Transverse colon (tissue), 4 donors: ENCODE measurements at regions not wholly inside any gene's neighbourhood (a gene's known extent, or its start where the extent isn't known, plus 50 kb on each side); places are given as distances from the start of the nearest gene placed in this dataset.

Experiments
- DNase-seq: peaks from one replicate; pipeline ENCODE4 v3.0.0-alpha.2; 2019
- H3K27ac ChIP-seq, 4 donors: fragments of 200-600 bp; sonication (generic); 2 replicates each; pipeline ENCODE4 v1.5.1; 2016 to 2018; ENCODE audit warnings: inconsistent platforms in 4 of 4
- H3K27me3 ChIP-seq: fragments of 200-600 bp; sonication (generic); 2 replicates; pipeline ENCODE4 v1.5.1; 2017; ENCODE audit warnings: inconsistent platforms
- H3K36me3 ChIP-seq, 4 donors: fragments of 200-600 bp; sonication (generic); 2 replicates each; pipeline ENCODE4 v1.5.1; 2017 to 2019; ENCODE audit warnings: inconsistent platforms in 4 of 4
- H3K4me1 ChIP-seq, 4 donors: fragments of 200-600 bp; sonication (generic); 2 replicates each; pipeline ENCODE4 v1.5.1; 2017 to 2020; ENCODE audit warnings: inconsistent platforms in 4 of 4
- H3K4me3 ChIP-seq, 4 donors: fragments of 200-600 bp; sonication (generic); 1 replicate in 1 of 4; 2 replicates in 3 of 4; pipeline versions ENCODE4 v1.5.1 to v1.6.1; 2017 to 2019; ENCODE audit warnings: inconsistent platforms in 4 of 4
- H3K9me3 ChIP-seq, 2 donors: fragments of 200-600 bp; sonication (generic); 2 replicates each; pipeline ENCODE4 v1.5.1; 2017 to 2019; ENCODE audit warnings: inconsistent platforms in 2 of 2
- CTCF ChIP-seq, 5 experiments: fragments of 200-600 bp in 3 of 5; fragments of 450-650 bp in 2 of 5; sonication (generic) in 3 of 5; IDR thresholded peaks; 1 replicate in 2 of 5; 2 replicates in 3 of 5; pipeline ENCODE4 v1.5.1; 2016 to 2017; ENCODE audit warnings: antibody characterized with exemption in 5 of 5, inconsistent platforms in 3 of 5, mild to moderate bottlenecking in 2 of 5, moderate library complexity in 1 of 5
- EP300 ChIP-seq: sonication (generic); formaldehyde crosslinking; IDR thresholded peaks from one replicate; pipeline ENCODE4 v1.6.1; 2017; ENCODE audit warnings: antibody characterized with exemption, low read depth
- POLR2A ChIP-seq: fragments of 450-650 bp; IDR thresholded peaks from one replicate; pipeline ENCODE4 v1.6.1; 2016; ENCODE audit warnings: antibody characterized with exemption, mild to moderate bottlenecking, moderate library complexity
- POLR2AphosphoS5 ChIP-seq, 3 donors: sonication (generic); formaldehyde crosslinking; IDR thresholded peaks; one replicate each; pipeline ENCODE4 v1.6.1; 2016; ENCODE audit warnings: antibody characterized with exemption in 3 of 3
- WGBS, 2 donors: methylation state at CpG; one replicate each; pipeline ENCODE4 v1.1.5; 2018; ENCODE audit warnings: low coverage in 1 of 2; 5-methylcytosine and 5-hydroxymethylcytosine counted together
- in situ Hi-C, 4 donors: fragments of 200-750 bp; cut with MboI; loops; one replicate each; pipeline versions ENCODE4 v1.15.0 to v1.15.1; 2017; ENCODE audit warnings: low sequenced_read_pairs in 3 of 4, low pct_ligation_motif_present in 1 of 4, low pct_unique_long_range_greater_than_20kb in 1 of 4
- intact Hi-C: fragments of 100-400 bp; cut with DNase I; formaldehyde crosslinking; loops from one replicate; pipeline ENCODE4 v1.15.1; 2023; ENCODE audit warnings: low total_unique reads

- Histone ChIP-seq H3K27me3 (no peaks in the 10 kb centered on the region), H3K9me3 (no peaks in the 10 kb centered on the region), H3K36me3 (no peaks in the 10 kb centered on the region), H3K4me3 (no peak overlapping the region), H3K4me1 (peaks cover 0 to 8% (median 4%) of the 10 kb centered on the region in 4 donors), H3K27ac (no peak overlapping the region)
- no peak for DNase-seq
- in situ Hi-C loops (no loop called here), intact Hi-C loops (no loop called here)
- no peak for TF ChIP-seq POLR2A
- no peak for TF ChIP-seq CTCF (IDR thresholded peaks at IDR 0.05)
- WGBS, 2 donors = 40 to 79% methylated on average over 2 to 13 of the region's 13 CpGs
Observed at GRCh38 chr22:22785316-22786065, 102.1 kb upstream of the IGLL5 start.

DNA sequence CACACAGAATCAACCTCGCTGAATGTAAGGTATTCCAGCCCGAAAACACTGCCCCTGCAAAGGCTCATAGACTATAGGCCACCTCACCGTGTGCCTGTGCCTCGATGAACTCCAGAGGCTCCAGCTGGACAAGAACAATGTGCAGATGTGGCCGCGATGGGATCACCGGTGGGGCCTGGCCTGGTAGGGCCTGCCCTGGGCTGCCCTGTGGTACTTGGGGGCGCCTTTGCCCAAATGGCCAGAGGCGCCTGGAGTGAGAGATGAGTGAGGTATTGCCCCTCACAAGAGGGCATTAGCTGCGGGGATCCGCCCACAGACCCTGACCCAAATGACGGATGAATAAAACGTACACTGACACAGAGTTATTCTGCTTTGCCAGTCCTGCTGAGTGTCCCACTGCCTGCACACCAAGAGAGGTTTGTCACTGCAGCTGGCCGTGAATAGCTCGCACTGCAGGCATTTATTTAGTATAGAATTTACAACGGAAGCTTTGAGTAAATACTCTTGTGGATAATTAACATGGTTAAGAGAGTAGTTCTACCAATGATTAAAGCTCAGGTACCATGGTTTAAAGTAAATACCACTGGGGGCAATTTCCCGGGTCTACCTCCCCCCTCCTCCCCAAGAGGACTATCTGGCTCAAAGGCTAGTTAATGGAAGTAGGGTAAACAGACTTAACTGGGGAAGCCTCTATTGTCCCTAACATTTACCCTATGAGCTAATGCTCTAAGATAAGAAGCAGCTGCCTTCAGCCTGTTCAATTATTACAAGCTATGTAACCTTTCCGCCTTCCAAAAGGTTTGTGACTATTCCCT lies 101.1 kb upstream of the IGLL5 start:
- no peaks in the 10 kb centered on the region for H3K9me3 ChIP-seq
- H3K4me3 ChIP-seq = no peak overlapping the region
- TF ChIP-seq POLR2A (no peak), CTCF (IDR thresholded peaks at IDR 0.05) (no peak), POLR2AphosphoS5 (IDR thresholded peaks at IDR 0.05) (no peak), EP300 (no peak)
- no peak overlapping the region for H3K27ac ChIP-seq
- peaks cover 0 to 8% (median 4%) of the 10 kb centered on the region in 4 donors for H3K4me1 ChIP-seq
- DNase-seq = no peak
- 37 to 69% methylated on average over 2 to 18 of the region's 18 CpGs for WGBS, 2 donors
- intact Hi-C loops = no loop called here
- in situ Hi-C loops = no loop called here
- no peaks in the 10 kb centered on the region for H3K27me3 ChIP-seq
- H3K36me3 ChIP-seq = no peaks in the 10 kb centered on the region

DNA sequence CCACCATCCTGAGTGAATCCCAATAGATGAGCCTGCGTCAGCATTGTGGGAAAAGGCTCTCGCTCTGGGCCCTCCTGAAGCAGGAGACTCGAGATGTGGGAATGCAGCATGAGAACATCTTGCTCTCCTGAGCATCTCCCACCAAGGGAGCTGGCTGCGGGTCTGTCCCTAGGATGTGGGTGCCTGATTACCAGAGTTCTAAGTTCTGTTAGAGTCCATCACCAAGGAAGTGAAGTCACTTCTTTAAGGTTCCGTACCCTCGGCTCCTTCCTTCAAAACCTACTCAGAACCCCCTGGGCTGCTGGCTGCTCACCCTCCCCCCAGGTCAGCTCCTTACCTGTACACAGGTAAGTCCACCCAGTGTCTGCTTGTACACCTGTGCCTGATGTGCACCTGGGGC lies 100.5 kb upstream of the IGLL5 start:
- DNase-seq = no peak
- no peak overlapping the region for H3K27ac ChIP-seq
- peaks cover 0 to 8% (median 4%) of the 10 kb centered on the region in 4 donors for H3K4me1 ChIP-seq
- 76% methylated on average over 6 of the region's 6 CpGs; no CpG with 5 or more reads in 1 of the 2 donors for WGBS, 2 donors
- H3K27me3 ChIP-seq = no peaks in the 10 kb centered on the region
- TF ChIP-seq CTCF (IDR thresholded peaks at IDR 0.05) (no peak), POLR2A (no peak), POLR2AphosphoS5 (IDR thresholded peaks at IDR 0.05) (no peak), EP300 (no peak)
- no peaks in the 10 kb centered on the region for H3K36me3 ChIP-seq
- intact Hi-C loops = no loop called here
- no peaks in the 10 kb centered on the region for H3K9me3 ChIP-seq
- in situ Hi-C loops = no loop called here
- no peak overlapping the region for H3K4me3 ChIP-seq

DNA sequence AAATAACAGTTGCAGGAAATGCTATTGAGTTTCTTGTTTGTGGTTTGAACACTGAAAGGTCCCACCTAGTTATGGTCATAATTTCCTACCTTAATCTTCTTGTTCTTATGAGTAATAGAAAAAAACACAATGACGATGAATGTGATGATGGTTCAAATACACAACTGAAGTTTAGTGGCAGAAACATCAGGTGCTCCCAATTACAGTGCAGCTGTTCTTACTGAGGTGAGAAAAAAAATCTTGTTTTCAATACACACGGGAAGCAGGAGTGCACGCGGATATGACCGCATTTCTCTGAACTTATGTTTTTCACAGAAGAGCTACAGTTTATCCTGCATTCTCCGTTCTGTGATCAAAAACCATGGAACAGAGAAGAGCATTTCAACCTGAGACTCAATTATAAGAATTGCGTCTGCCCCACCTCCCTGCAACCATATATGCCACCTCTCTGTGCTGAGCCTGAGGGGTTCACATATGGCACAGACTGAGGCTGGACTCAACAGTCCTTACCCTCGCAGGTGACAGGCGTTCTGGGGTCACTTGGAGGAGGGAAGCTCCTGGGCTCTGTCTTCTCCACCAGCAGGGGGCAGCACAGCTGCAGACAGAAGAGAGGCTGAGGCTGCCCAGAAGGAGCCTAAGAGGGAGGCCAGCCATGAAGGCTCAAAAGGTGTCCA lies 99.7 kb upstream of the IGLL5 start:
- Histone ChIP-seq H3K27me3 (no peaks in the 10 kb centered on the region), H3K4me1 (peaks cover 0 to 8% (median 4%) of the 10 kb centered on the region in 4 donors), H3K27ac (no peak overlapping the region), H3K4me3 (no peak overlapping the region), H3K36me3 (no peaks in the 10 kb centered on the region), H3K9me3 (no peaks in the 10 kb centered on the region)
- DNase-seq = peak; percentile 69
- intact Hi-C loops (no loop called here), in situ Hi-C loops (no loop called here)
- no peak for TF ChIP-seq EP300
- peak; percentile 58 to 75 (median 70) for TF ChIP-seq CTCF (IDR thresholded peaks at IDR 0.05)
- no peak for TF ChIP-seq POLR2AphosphoS5 (IDR thresholded peaks at IDR 0.05)
- TF ChIP-seq POLR2A = no peak
- 48 to 52% methylated on average over 6 to 9 of the region's 9 CpGs for WGBS, 2 donors
